Ascending aorta (tissue), 2 donors: ENCODE measurements at regions not wholly inside any gene's neighbourhood (a gene's known extent, or its start where the extent isn't known, plus 50 kb on each side); places are given as distances from the start of the nearest gene placed in this dataset.

Experiments used
- DNase-seq, 2 donors: peaks; one replicate each; pipeline ENCODE4 v3.0.0-alpha.2; 2019; ENCODE audit warnings: low spot score in 2 of 2
- H3K27ac ChIP-seq, 2 donors: fragments of 200-600 bp; sonication (generic); one replicate each; pipeline ENCODE4 v1.5.1; 2016 to 2017; ENCODE audit warnings: mild to moderate bottlenecking in 1 of 2
- H3K27me3 ChIP-seq: fragments of 200-600 bp; sonication (generic); one replicate; pipeline ENCODE4 v1.5.1; 2017
- H3K36me3 ChIP-seq, 2 donors: fragments of 200-600 bp; sonication (generic); one replicate each; pipeline ENCODE4 v1.5.1; 2016
- H3K4me1 ChIP-seq, 2 donors: fragments of 200-600 bp; sonication (generic); one replicate each; pipeline ENCODE4 v1.5.1; 2016 to 2017; ENCODE audit warnings: mild to moderate bottlenecking in 1 of 2
- H3K4me3 ChIP-seq, 2 donors: fragments of 200-600 bp; sonication (generic); one replicate each; pipeline ENCODE4 v1.5.1; 2016 to 2017; ENCODE audit warnings: mild to moderate bottlenecking in 1 of 2
- H3K9me3 ChIP-seq, 2 donors: fragments of 200-600 bp; sonication (generic); one replicate each; pipeline ENCODE4 v1.5.1; 2016
- CTCF ChIP-seq, 3 experiments: fragments of 200-600 bp in 2 of 3; fragments of 450-650 bp in 1 of 3; sonication (generic) in 2 of 3; IDR thresholded peaks; one replicate each; pipeline ENCODE4 v1.5.1; 2016 to 2019; ENCODE audit warnings: antibody characterized with exemption in 3 of 3, mild to moderate bottlenecking in 1 of 3, moderate library complexity in 1 of 3
- intact Hi-C: fragments of 100-400 bp; cut with DNase I; formaldehyde crosslinking; loops from one replicate; pipeline ENCODE4 v1.15.1; 2023

GRCh38 chr9:118384531-118385100, 680.4 kb downstream of the TLR4 start:
- no peaks in the 10 kb centered on the region for H3K27me3 ChIP-seq
- no peak for DNase-seq
- intact Hi-C loops = no loop called here
- TF ChIP-seq CTCF (IDR thresholded peaks at IDR 0.05) = no peak
- H3K4me1 ChIP-seq = no peaks in the 10 kb centered on the region
- no peak overlapping the region for H3K4me3 ChIP-seq
- H3K27ac ChIP-seq = no peak overlapping the region
- H3K9me3 ChIP-seq = no peaks in the 10 kb centered on the region
- H3K36me3 ChIP-seq = no peaks in the 10 kb centered on the region

- Histone ChIP-seq H3K4me1 (no peaks in the 10 kb centered on the region), H3K27me3 (no peaks in the 10 kb centered on the region), H3K36me3 (no peaks in the 10 kb centered on the region), H3K4me3 (no peak overlapping the region), H3K27ac (no peak overlapping the region), H3K9me3 (no peaks in the 10 kb centered on the region)
- no peak for TF ChIP-seq CTCF (IDR thresholded peaks at IDR 0.05)
- intact Hi-C loops = no loop called here
- no peak for DNase-seq
Measured at GRCh38 chr9:118395415-118395814, 691.2 kb downstream of the TLR4 start.

- no peaks in the 10 kb centered on the region for H3K27me3 ChIP-seq
- no peak for DNase-seq
- no peaks in the 10 kb centered on the region for H3K9me3 ChIP-seq
- H3K4me1 ChIP-seq = no peaks in the 10 kb centered on the region
- intact Hi-C loops = no loop called here
- no peak for TF ChIP-seq CTCF (IDR thresholded peaks at IDR 0.05)
- H3K36me3 ChIP-seq = no peaks in the 10 kb centered on the region
- H3K4me3 ChIP-seq = no peak overlapping the region
- no peak overlapping the region for H3K27ac ChIP-seq
Measured at GRCh38 chr9:118401546-118401945, 697.3 kb downstream of the TLR4 start.

- Histone ChIP-seq H3K9me3 (no peaks in the 10 kb centered on the region), H3K36me3 (no peaks in the 10 kb centered on the region), H3K27ac (no peak overlapping the region), H3K4me1 (no peaks in the 10 kb centered on the region), H3K4me3 (no peak overlapping the region), H3K27me3 (no peaks in the 10 kb centered on the region)
- DNase-seq = no peak
- no peak for TF ChIP-seq CTCF (IDR thresholded peaks at IDR 0.05)
- intact Hi-C loops = no loop called here
Measured at GRCh38 chr9:118414676-118415075, 710.5 kb downstream of the TLR4 start.

- no peak overlapping the region for H3K4me3 ChIP-seq
- H3K27ac ChIP-seq = no peak overlapping the region
- no peaks in the 10 kb centered on the region for H3K9me3 ChIP-seq
- no peak for TF ChIP-seq CTCF (IDR thresholded peaks at IDR 0.05)
- no peaks in the 10 kb centered on the region for H3K4me1 ChIP-seq
- DNase-seq = no peak
- intact Hi-C loops = no loop called here
- no peaks in the 10 kb centered on the region for H3K36me3 ChIP-seq
- no peaks in the 10 kb centered on the region for H3K27me3 ChIP-seq
Measured at GRCh38 chr9:118418887-118419565, 714.8 kb downstream of the TLR4 start.
